Pancreas (tissue), 10 donors: ENCODE measurements at regions not wholly inside any gene's neighbourhood (a gene's known extent, or its start where the extent isn't known, plus 50 kb on each side); places are given as distances from the start of the nearest gene placed in this dataset.

Source experiments
- ATAC-seq, 4 donors: fragments of 200-7000 bp; cut with Tn5 transposase; one replicate each; pipeline versions ENCODE4 v1.8.0 to v1.9.1; 2020; ENCODE audit warnings: mild to moderate bottlenecking in 4 of 4, moderate library complexity in 4 of 4
- DNase-seq, 6 donors: peaks; one replicate each; pipeline ENCODE4 v3.0.0-alpha.2; 2020
- FAIRE-seq: peaks from 2 replicates; lab custom pipeline; 2012; peaks lifted over from hg19 to GRCh38; lab: Jason Lieb, UNC
- H3K27ac ChIP-seq, 4 donors: fragments of 200-600 bp; sonication (generic); 1 replicate in 3 of 4; 2 replicates in 1 of 4; pipeline versions ENCODE4 v1.5.0 to v1.8.0; 2020
- H3K27me3 ChIP-seq, 4 donors: fragments of 200-600 bp; one replicate each; pipeline ENCODE4 v1.8.0; 2021
- H3K36me3 ChIP-seq, 3 donors: fragments of 200-600 bp; sonication (generic) in 1 of 3; one replicate each; pipeline versions ENCODE4 v1.5.0 to v1.8.0; 2020 to 2021
- H3K4me1 ChIP-seq, 3 donors: fragments of 200-600 bp; one replicate each; pipeline ENCODE4 v1.8.0; 2021
- H3K4me3 ChIP-seq, 4 donors: fragments of 200-600 bp; sonication (generic) in 2 of 4; one replicate each; pipeline versions ENCODE4 v1.5.0 to v1.8.0; 2020 to 2021
- H3K9me3 ChIP-seq, 4 donors: fragments of 200-600 bp; one replicate each; pipeline ENCODE4 v1.8.0; 2021
- WGBS, 2 donors: extraction: QIAGEN DNeasy Blood & Tissue Kit; methylation state at CpG; one replicate each; pipeline ENCODE4 v1.1.7; 2013; 5-methylcytosine and 5-hydroxymethylcytosine counted together
- intact Hi-C, 3 donors: fragments of 100-400 bp; cut with DNase I; formaldehyde crosslinking; loops; one replicate each; pipeline versions ENCODE4 v1.11.1 to v1.14.2; 2022
- TF ChIP-seq, protein P1 (sequence below), 4 donors: fragments of 200-600 bp; sonication (generic) in 3 of 4; IDR thresholded peaks; one replicate each; pipeline versions ENCODE4 v1.5.0 to v1.8.0; 2021; ENCODE audit warnings: antibody characterized with exemption in 4 of 4
- donor health status: healthy with polysubstance abuse.
- donor health status: DM: no; HTN: no; CAD: no; lungs with moderate emphysema.
- donor health status: DM: no; HTN: no; CAD: no.
- donor health status: control.
- donor health status: control.
- donor health status: Bipolar disorder and iron deficiency.
- donor health status: DM: yes; HTN: yes; CAD: no.
- donor health status: DM: no; HTN: no; CAD: no.
- donor health status: DM: no; HTN: no; CAD: no.
- donor health status: DM: yes; HTN: yes; CAD: no.

- Histone ChIP-seq H3K27me3 (no peaks in the 10 kb centered on the region), H3K4me3 (no peak overlapping the region), H3K36me3 (no peaks in the 10 kb centered on the region), H3K4me1 (no peaks in the 10 kb centered on the region), H3K27ac (no peak overlapping the region), H3K9me3 (no peaks in the 10 kb centered on the region)
- FAIRE-seq (no peak), ATAC-seq (no peak), DNase-seq (no peak)
- 29% methylated on average over 3 of the region's 3 CpGs for WGBS, 2 donors
- intact Hi-C loops = no loop called here
- TF ChIP-seq, protein P1, sequence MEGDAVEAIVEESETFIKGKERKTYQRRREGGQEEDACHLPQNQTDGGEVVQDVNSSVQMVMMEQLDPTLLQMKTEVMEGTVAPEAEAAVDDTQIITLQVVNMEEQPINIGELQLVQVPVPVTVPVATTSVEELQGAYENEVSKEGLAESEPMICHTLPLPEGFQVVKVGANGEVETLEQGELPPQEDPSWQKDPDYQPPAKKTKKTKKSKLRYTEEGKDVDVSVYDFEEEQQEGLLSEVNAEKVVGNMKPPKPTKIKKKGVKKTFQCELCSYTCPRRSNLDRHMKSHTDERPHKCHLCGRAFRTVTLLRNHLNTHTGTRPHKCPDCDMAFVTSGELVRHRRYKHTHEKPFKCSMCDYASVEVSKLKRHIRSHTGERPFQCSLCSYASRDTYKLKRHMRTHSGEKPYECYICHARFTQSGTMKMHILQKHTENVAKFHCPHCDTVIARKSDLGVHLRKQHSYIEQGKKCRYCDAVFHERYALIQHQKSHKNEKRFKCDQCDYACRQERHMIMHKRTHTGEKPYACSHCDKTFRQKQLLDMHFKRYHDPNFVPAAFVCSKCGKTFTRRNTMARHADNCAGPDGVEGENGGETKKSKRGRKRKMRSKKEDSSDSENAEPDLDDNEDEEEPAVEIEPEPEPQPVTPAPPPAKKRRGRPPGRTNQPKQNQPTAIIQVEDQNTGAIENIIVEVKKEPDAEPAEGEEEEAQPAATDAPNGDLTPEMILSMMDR (IDR thresholded peaks at IDR 0.05) = no peak
Observed at GRCh38 chr14:27049701-27050100, 451.9 kb upstream of the NOVA1 start.

DNA sequence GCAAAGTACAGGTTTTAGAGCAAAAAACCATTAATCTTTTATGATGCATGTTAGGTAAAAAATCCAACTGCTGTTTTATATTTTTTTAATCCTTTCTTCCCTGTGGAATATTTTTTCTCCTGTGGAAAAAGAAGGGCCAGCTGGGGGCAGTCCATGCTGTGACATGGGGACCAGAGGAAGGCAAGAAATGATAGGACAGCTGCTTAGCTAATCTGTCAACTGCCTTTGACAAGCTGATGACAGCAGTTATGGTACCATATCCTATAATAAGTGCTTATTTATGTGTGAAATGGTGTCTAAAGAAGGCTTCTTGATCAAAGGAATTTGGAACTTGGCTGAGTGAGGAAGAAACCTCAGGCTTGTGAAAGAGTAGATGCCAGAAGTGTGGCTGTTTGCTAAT is 452.4 kb upstream of the NOVA1 start:
- TF ChIP-seq, protein P1 (IDR thresholded peaks at IDR 0.05) = no peak
- ATAC-seq (no peak), FAIRE-seq (no peak), DNase-seq (no peak)
- Histone ChIP-seq H3K4me1 (no peaks in the 10 kb centered on the region), H3K9me3 (no peaks in the 10 kb centered on the region), H3K36me3 (no peaks in the 10 kb centered on the region), H3K27me3 (no peaks in the 10 kb centered on the region), H3K4me3 (no peak overlapping the region), H3K27ac (no peak overlapping the region)
- intact Hi-C loops = no loop called here

DNA sequence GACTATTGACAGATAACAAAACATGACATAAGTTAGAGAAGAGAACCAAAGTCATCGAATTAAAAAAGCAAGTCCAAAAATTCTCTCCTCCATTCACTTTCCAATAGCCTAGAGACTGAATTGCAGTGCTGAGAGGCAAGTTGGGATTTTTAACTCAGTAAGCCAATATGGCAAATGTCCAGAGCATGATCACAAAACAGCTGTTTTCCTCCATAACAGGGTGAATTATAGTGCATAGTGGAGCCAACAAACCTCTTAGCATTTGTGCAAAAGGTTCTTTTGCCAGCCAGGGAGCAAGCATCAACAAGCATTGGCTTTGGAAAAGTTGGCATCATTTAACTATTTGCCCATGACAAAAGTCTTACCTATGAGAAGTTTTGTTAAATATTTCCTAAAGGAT is 458.8 kb upstream of the NOVA1 start:
- Histone ChIP-seq H3K27me3 (no peaks in the 10 kb centered on the region), H3K4me3 (no peak overlapping the region), H3K9me3 (no peaks in the 10 kb centered on the region), H3K36me3 (no peaks in the 10 kb centered on the region), H3K4me1 (no peaks in the 10 kb centered on the region), H3K27ac (no peak overlapping the region)
- intact Hi-C loops = no loop called here
- no peak for ATAC-seq
- FAIRE-seq = no peak
- 55 to 72% methylated on average over 1 of the region's 1 CpG for WGBS, 2 donors
- TF ChIP-seq, protein P1 (IDR thresholded peaks at IDR 0.05) = no peak
- DNase-seq = no peak

- TF ChIP-seq, protein P1 (IDR thresholded peaks at IDR 0.05) = no peak
- Histone ChIP-seq H3K4me1 (no peaks in the 10 kb centered on the region), H3K27me3 (no peaks in the 10 kb centered on the region), H3K36me3 (no peaks in the 10 kb centered on the region), H3K9me3 (no peaks in the 10 kb centered on the region), H3K4me3 (no peak overlapping the region), H3K27ac (no peak overlapping the region)
- WGBS, 2 donors = 77 to 84% methylated on average over 2 of the region's 2 CpGs
- intact Hi-C loops = no loop called here
- FAIRE-seq = no peak
- no peak for ATAC-seq
- DNase-seq = no peak
Observed at GRCh38 chr14:27061299-27061698, 463.5 kb upstream of the NOVA1 start.

DNA sequence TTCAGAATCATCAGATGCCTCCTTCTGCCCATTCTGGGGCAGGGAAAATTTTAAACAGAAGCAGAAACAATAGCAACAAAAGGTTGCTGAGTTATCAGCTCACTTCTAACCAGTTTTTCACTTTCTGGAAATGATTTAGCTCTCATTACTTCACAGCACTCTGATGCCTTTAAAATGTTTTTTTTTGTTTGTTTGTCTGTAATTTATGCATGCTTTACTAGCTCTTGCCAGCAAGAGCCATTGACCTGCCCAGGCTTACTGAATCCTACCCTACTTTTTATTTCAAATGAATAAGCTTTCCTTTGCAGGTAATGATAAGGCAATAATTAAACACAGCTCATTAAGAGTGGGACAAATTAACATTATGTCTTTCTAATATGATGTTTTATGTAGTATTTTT is 466.1 kb upstream of the NOVA1 start:
- Histone ChIP-seq H3K36me3 (no peaks in the 10 kb centered on the region), H3K4me1 (no peaks in the 10 kb centered on the region), H3K27me3 (no peaks in the 10 kb centered on the region), H3K9me3 (no peaks in the 10 kb centered on the region), H3K4me3 (no peak overlapping the region), H3K27ac (no peak overlapping the region)
- intact Hi-C loops = no loop called here
- TF ChIP-seq, protein P1 (IDR thresholded peaks at IDR 0.05) = no peak
- FAIRE-seq (no peak), DNase-seq (no peak), ATAC-seq (no peak)
